ENCODE measurements at regions not wholly inside any gene's neighbourhood (a gene's known extent, or its start where the extent isn't known, plus 50 kb on each side); places are given as distances from the start of the nearest gene placed in this dataset.

GRCh38 chr14:53430870-53431269, 277.7 kb upstream of the DDHD1 start:
- peak; percentile 46 for DNase-seq (ENCODE audit: low read depth)
- TF ChIP-seq CTCF (conservative IDR thresholded peaks at IDR 0.05; ENCODE audit: low read depth, low read length): no peak
- H3K4me3 ChIP-seq (ENCODE audit: low read depth, low read length): no peak overlapping the region

- DNase-seq (ENCODE audit: low read depth): peak; percentile 41
- TF ChIP-seq CTCF (conservative IDR thresholded peaks at IDR 0.05; ENCODE audit: low read depth, low read length): peak; percentile 72
- H3K4me3 ChIP-seq (ENCODE audit: low read depth, low read length): no peak overlapping the region
These were observed 259.9 kb upstream of the DDHD1 start for GRCh38 chr14:53412819-53413675.

- no peak overlapping the region for H3K4me3 ChIP-seq (ENCODE audit: low read depth, low read length)
- DNase-seq (ENCODE audit: low read depth): peak; percentile 18
- no peak for TF ChIP-seq CTCF (conservative IDR thresholded peaks at IDR 0.05; ENCODE audit: low read depth, low read length)
These were observed 258.0 kb upstream of the DDHD1 start for GRCh38 chr14:53411125-53411524.

- peak; percentile 23 for DNase-seq (ENCODE audit: low read depth)
- H3K4me3 ChIP-seq (ENCODE audit: low read depth, low read length): no peak overlapping the region
These were observed 256.8 kb upstream of the DDHD1 start for GRCh38 chr14:53409969-53410368.

GRCh38 chr14:53409289-53409688, 256.2 kb upstream of the DDHD1 start:
- no peak for DNase-seq (ENCODE audit: low read depth)
- TF ChIP-seq CTCF (conservative IDR thresholded peaks at IDR 0.05; ENCODE audit: low read depth, low read length): no peak
- H3K4me3 ChIP-seq (ENCODE audit: low read depth, low read length): no peak overlapping the region

More at GRCh38 chr14:53409969-53410368, 256.8 kb upstream of the DDHD1 start:
- TF ChIP-seq CTCF (conservative IDR thresholded peaks at IDR 0.05; ENCODE audit: low read depth, low read length): no peak

- H3K4me3 ChIP-seq (ENCODE audit: low read depth, low read length): no peak overlapping the region
- no peak for TF ChIP-seq CTCF (conservative IDR thresholded peaks at IDR 0.05; ENCODE audit: low read depth, low read length)
- no peak for DNase-seq (ENCODE audit: low read depth)
These were observed 255.2 kb upstream of the DDHD1 start for GRCh38 chr14:53408175-53408879.

Measured in choroid plexus epithelial cell (primary cell).